Left lung (tissue), 4 donors: ENCODE measurements at regions not wholly inside any gene's neighbourhood (a gene's known extent, or its start where the extent isn't known, plus 50 kb on each side); places are given as distances from the start of the nearest gene placed in this dataset.

Experiments
- ATAC-seq: fragments of 200-7000 bp; cut with Tn5 transposase; one replicate; pipeline ENCODE4 v1.9.1; 2020; ENCODE audit warnings: moderate library complexity
- DNase-seq, 4 donors: peaks; one replicate each; pipeline ENCODE4 v3.0.0-alpha.2; 2013 to 2020
- H3K27ac ChIP-seq, 2 donors: fragments of 200-600 bp; sonication (generic) in 1 of 2; one replicate each; pipeline versions ENCODE4 v1.5.0 to v1.8.0; 2020 to 2021
- H3K27me3 ChIP-seq, 2 donors: fragments of 200-600 bp; sonication (generic) in 1 of 2; one replicate each; pipeline versions ENCODE4 v1.5.0 to v1.8.0; 2020 to 2021
- H3K36me3 ChIP-seq, 2 donors: fragments of 200-600 bp; sonication (generic) in 1 of 2; one replicate each; pipeline versions ENCODE4 v1.5.0 to v1.8.0; 2020 to 2021
- H3K4me1 ChIP-seq, 2 donors: fragments of 200-600 bp; one replicate each; pipeline ENCODE4 v1.8.0; 2021
- H3K4me3 ChIP-seq, 2 donors: fragments of 200-600 bp; sonication (generic) in 1 of 2; one replicate each; pipeline versions ENCODE4 v1.5.0 to v1.8.0; 2020 to 2021; ENCODE audit warnings: mild to moderate bottlenecking in 1 of 2
- H3K9me3 ChIP-seq, 2 donors: fragments of 200-600 bp; sonication (generic) in 1 of 2; one replicate each; pipeline versions ENCODE4 v1.5.0 to v1.8.0; 2020 to 2021
- CTCF ChIP-seq, 2 donors: fragments of 200-600 bp; sonication (generic) in 1 of 2; IDR thresholded peaks; one replicate each; pipeline versions ENCODE4 v1.5.0 to v1.8.0; 2021; ENCODE audit warnings: antibody characterized with exemption in 2 of 2
- intact Hi-C, 2 donors: fragments of 100-400 bp; cut with DNase I; formaldehyde crosslinking; loops; one replicate each; pipeline versions ENCODE4 v1.11.2 to v1.14.2; 2022
- donor health status: DM: no; HTN: yes; CAD: no.
- donor health status: DM: no; HTN: no; CAD: no.

GRCh38 chr4:35972814-35973213 lies 271.5 kb downstream of the ARAP2 start:
- TF ChIP-seq CTCF (IDR thresholded peaks at IDR 0.05) = no peak
- no peak overlapping the region for H3K27ac ChIP-seq
- ATAC-seq (no peak), DNase-seq (no peak)
- intact Hi-C loops = no loop called here
- H3K4me1 ChIP-seq = no peaks in the 10 kb centered on the region
- H3K36me3 ChIP-seq = no peaks in the 10 kb centered on the region
- no peak overlapping the region for H3K4me3 ChIP-seq
- H3K27me3 ChIP-seq = no peaks in the 10 kb centered on the region
- H3K9me3 ChIP-seq = no peaks in the 10 kb centered on the region

DNA sequence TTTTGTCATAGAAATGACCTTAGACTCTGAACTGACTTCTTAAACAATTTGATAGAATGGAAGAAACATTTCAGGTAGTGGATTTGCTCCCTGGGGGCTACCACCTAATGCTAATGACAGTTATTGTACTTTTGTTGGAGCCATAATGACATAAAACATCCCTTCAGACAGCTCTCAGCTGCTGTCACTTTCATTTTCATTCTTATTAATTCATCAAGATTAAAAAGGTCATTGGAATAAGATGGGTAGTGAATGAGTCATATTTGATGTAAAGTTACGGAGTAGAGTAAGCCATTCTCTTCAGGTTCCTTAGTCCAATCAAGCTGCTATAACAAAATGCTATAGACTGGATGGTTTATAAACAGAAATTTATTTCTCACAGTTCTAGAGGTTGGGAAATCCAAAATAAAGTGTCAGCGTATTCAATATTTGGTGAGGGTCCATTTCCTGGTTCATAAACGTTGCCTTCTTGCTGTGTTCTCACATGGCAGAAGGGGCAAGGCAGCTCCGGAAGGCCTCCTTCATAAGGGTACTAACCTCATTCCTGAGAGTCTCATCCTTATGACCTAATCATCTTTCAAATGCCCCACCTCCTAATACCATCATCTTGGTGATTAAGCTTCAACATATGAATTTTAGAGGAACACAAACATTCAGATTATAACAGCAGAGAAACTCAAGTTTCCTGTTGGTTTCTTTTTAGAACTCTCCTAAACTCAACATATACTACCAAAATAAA lies 268.5 kb downstream of the ARAP2 start:
- no peak for DNase-seq
- no peaks in the 10 kb centered on the region for H3K27me3 ChIP-seq
- no peaks in the 10 kb centered on the region for H3K9me3 ChIP-seq
- H3K36me3 ChIP-seq = no peaks in the 10 kb centered on the region
- H3K27ac ChIP-seq = no peak overlapping the region
- no peak for TF ChIP-seq CTCF (IDR thresholded peaks at IDR 0.05)
- intact Hi-C loops = no loop called here
- no peak for ATAC-seq
- H3K4me3 ChIP-seq = no peak overlapping the region
- no peaks in the 10 kb centered on the region for H3K4me1 ChIP-seq

GRCh38 chr4:35978551-35978950 lies 265.8 kb downstream of the ARAP2 start:
- TF ChIP-seq CTCF (IDR thresholded peaks at IDR 0.05) = no peak
- H3K4me3 ChIP-seq = no peak overlapping the region
- no peaks in the 10 kb centered on the region for H3K36me3 ChIP-seq
- H3K9me3 ChIP-seq = no peaks in the 10 kb centered on the region
- no peaks in the 10 kb centered on the region for H3K27me3 ChIP-seq
- no peaks in the 10 kb centered on the region for H3K4me1 ChIP-seq
- intact Hi-C loops = no loop called here
- H3K27ac ChIP-seq = no peak overlapping the region
- no peak for DNase-seq
- ATAC-seq = no peak

DNA sequence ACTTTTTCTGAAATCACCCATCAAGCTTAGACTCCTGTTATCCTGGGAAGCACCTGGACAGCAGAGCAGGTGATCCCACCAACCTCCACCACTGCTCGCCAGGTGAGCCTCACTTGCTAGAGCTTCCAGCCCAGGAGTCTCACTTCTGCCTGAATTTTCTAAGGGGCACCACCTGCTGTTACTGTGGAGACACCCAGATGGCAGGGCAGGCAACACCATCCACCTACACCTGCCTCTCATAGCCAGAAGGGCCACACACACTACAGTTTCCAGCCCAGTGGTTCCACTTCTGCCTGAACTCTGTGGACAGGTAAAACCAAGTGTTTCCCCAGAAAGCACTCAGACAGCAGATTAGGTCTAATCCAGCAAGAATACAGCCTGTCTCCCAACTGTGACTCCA lies 262.0 kb downstream of the ARAP2 start:
- Histone ChIP-seq H3K9me3 (no peaks in the 10 kb centered on the region), H3K27ac (no peak overlapping the region), H3K4me1 (no peaks in the 10 kb centered on the region), H3K4me3 (no peak overlapping the region), H3K27me3 (no peaks in the 10 kb centered on the region), H3K36me3 (no peaks in the 10 kb centered on the region)
- intact Hi-C loops = no loop called here
- ATAC-seq (no peak), DNase-seq (no peak)
- TF ChIP-seq CTCF (IDR thresholded peaks at IDR 0.05) = no peak

- Histone ChIP-seq H3K4me1 (no peaks in the 10 kb centered on the region), H3K36me3 (no peaks in the 10 kb centered on the region), H3K27ac (no peak overlapping the region), H3K9me3 (peaks cover 0 to 5% of the 10 kb centered on the region in 2 donors), H3K27me3 (no peaks in the 10 kb centered on the region), H3K4me3 (no peak overlapping the region)
- DNase-seq (no peak), ATAC-seq (no peak)
- no peak for TF ChIP-seq CTCF (IDR thresholded peaks at IDR 0.05)
- intact Hi-C loops = no loop called here
Observed at GRCh38 chr4:35986537-35986936, 257.8 kb downstream of the ARAP2 start.
